B cell (primary cell): ENCODE measurements at regions not wholly inside any gene's neighbourhood (a gene's known extent, or its start where the extent isn't known, plus 50 kb on each side); places are given as distances from the start of the nearest gene placed in this dataset.

Experiments
- ATAC-seq: fragments of 200-7000 bp; cut with Tn5 transposase; one replicate; pipeline ENCODE4 v1.10.0; 2021; ENCODE audit warnings: low read depth, mild to moderate bottlenecking, moderate number of reproducible peaks, moderate library complexity
- CTCF ChIA-PET: fragments of 350-600 bp; sonication (Branson Sonifier 250); formaldehyde crosslinking; loops from one replicate; lab custom pipeline; 2021; ENCODE audit warnings: antibody characterized with exemption, inconsistent platforms; lab: Charles Lee
- POLR2A ChIA-PET: fragments of 350-600 bp; sonication (Branson Sonifier 250); formaldehyde crosslinking; loops from one replicate; lab custom pipeline; 2021; ENCODE audit warnings: antibody characterized with exemption; lab: Charles Lee
- DNase-seq: peaks from one replicate; pipeline ENCODE4 v3.0.0; 2013
- H2AFZ ChIP-seq: 2 replicates; pipeline ENCODE4 v1.6.1; 2012; ENCODE audit warnings: mild to moderate bottlenecking, low read depth, low read length; ENCODE audit not compliant: insufficient read depth, poor library complexity, severe bottlenecking
- H3K27ac ChIP-seq, 2 donors: 1 replicate in 1 of 2; 2 replicates in 1 of 2; pipeline ENCODE4 v1.5.1; 2012 to 2013; ENCODE audit warnings: low read length in 2 of 2, mild to moderate bottlenecking in 2 of 2, moderate library complexity in 1 of 2
- H3K27me3 ChIP-seq, 4 experiments: fragments of 200-600 bp in 1 of 4; sonication (generic) in 1 of 4; replicated peaks in 1 of 4; 1 replicate in 2 of 4; 2 replicates in 2 of 4; pipeline versions ENCODE4 v1.6.1 to v1.7.0; 2013 to 2016; ENCODE audit warnings: low read length in 3 of 4, mild to moderate bottlenecking in 2 of 4, mixed read lengths in 1 of 4, moderate library complexity in 1 of 4; ENCODE audit not compliant: insufficient read depth in 4 of 4, control insufficient read depth in 3 of 4; ENCODE audit errors: control extremely low read depth in 1 of 4
- H3K36me3 ChIP-seq, 2 experiments: replicated peaks in 1 of 2; 1 replicate in 1 of 2; 2 replicates in 1 of 2; pipeline versions ENCODE4 v1.6.1 to v1.7.1; 2013; ENCODE audit warnings: low read length in 1 of 2; ENCODE audit not compliant: insufficient read depth in 2 of 2, control insufficient read depth in 1 of 2; ENCODE audit errors: control extremely low read depth in 1 of 2, extremely low read depth in 1 of 2
- H3K4me1 ChIP-seq, 2 donors: fragments of 200-600 bp in 1 of 2; sonication (generic) in 1 of 2; 1 replicate in 1 of 2; 2 replicates in 1 of 2; pipeline versions ENCODE4 v1.5.1 to v1.6.1; 2013 to 2017; ENCODE audit warnings: low read length in 2 of 2; ENCODE audit not compliant: control insufficient read depth in 2 of 2, insufficient read depth in 2 of 2
- H3K4me2 ChIP-seq: replicated peaks from 2 replicates; pipeline ENCODE3; 2012; ENCODE audit warnings: mild to moderate bottlenecking, low read depth, low read length; ENCODE audit not compliant: poor library complexity, severe bottlenecking
- H3K4me3 ChIP-seq, 5 experiments: fragments of 200-600 bp in 1 of 5; sonication (generic) in 1 of 5; 1 replicate in 3 of 5; 2 replicates in 2 of 5; pipeline versions ENCODE4 v1.5.1 to v1.7.0; 2011 to 2016; ENCODE audit warnings: low read length in 4 of 5, mild to moderate bottlenecking in 4 of 5, low read depth in 2 of 5, control low read depth in 1 of 5, moderate library complexity in 1 of 5; ENCODE audit not compliant: insufficient read depth in 1 of 5; ENCODE audit errors: control extremely low read depth in 1 of 5, extremely low read depth in 1 of 5
- H3K79me2 ChIP-seq: fragments of 200-600 bp; sonication (generic); one replicate; pipeline ENCODE4 v1.6.0; 2016; ENCODE audit warnings: low read length; ENCODE audit not compliant: control insufficient read depth, insufficient read depth
- H3K9ac ChIP-seq: fragments of 200-600 bp; sonication (generic); 2 replicates; pipeline ENCODE4 v1.6.1; 2017; ENCODE audit warnings: mild to moderate bottlenecking, low read length, moderate library complexity
- H3K9me3 ChIP-seq, 3 donors: one replicate each; pipeline versions ENCODE4 v1.6.1 to v1.7.1; 2013; ENCODE audit warnings: low read length in 2 of 3; ENCODE audit not compliant: control insufficient read depth in 2 of 3, insufficient read depth in 1 of 3; ENCODE audit errors: control extremely low read depth in 1 of 3
- H4K20me1 ChIP-seq: 2 replicates; pipeline ENCODE4 v1.6.0; 2012; ENCODE audit warnings: mild to moderate bottlenecking, low read length; ENCODE audit not compliant: insufficient read depth, control insufficient read depth, poor library complexity, severe bottlenecking
- H3K27ac Mint-ChIP-seq: one replicate; pipeline ENCODE4 v1.8.0; 2021; ENCODE audit warnings: mixed read lengths
- H3K27me3 Mint-ChIP-seq: one replicate; pipeline ENCODE4 v1.8.0; 2021; ENCODE audit warnings: mixed read lengths
- H3K4me1 Mint-ChIP-seq: one replicate; pipeline ENCODE4 v1.8.0; 2021; ENCODE audit warnings: mixed read lengths
- H3K4me3 Mint-ChIP-seq: one replicate; pipeline ENCODE4 v1.8.0; 2021; ENCODE audit warnings: mixed read lengths
- H3K9me3 Mint-ChIP-seq: one replicate; pipeline ENCODE4 v1.8.0; 2022; ENCODE audit warnings: mixed read lengths; ENCODE audit not compliant: insufficient read depth
- EZH2 ChIP-seq: IDR thresholded peaks from 2 replicates; pipeline ENCODE4 v1.6.1; 2012; ENCODE audit warnings: borderline replicate concordance, low read depth, mild to moderate bottlenecking, moderate library complexity, low read length; ENCODE audit not compliant: insufficient read depth, poor library complexity, severe bottlenecking
- WGBS: methylation state at CpG from one replicate; pipeline ENCODE4 v1.1.5; 2013; ENCODE audit warnings: missing lambda C conversion rate; ENCODE audit not compliant: insufficient coverage; 5-methylcytosine and 5-hydroxymethylcytosine counted together
- intact Hi-C: fragments of 100-400 bp; cut with micrococcal nuclease; formaldehyde crosslinking; loops from one replicate; pipeline ENCODE4 v1.10.0; 2022
- TF ChIP-seq, protein P1 (sequence below): fragments of 200-600 bp; IDR thresholded peaks from one replicate; pipeline ENCODE4 v1.8.0; 2022; ENCODE audit warnings: antibody characterized with exemption, mild to moderate bottlenecking

DNA sequence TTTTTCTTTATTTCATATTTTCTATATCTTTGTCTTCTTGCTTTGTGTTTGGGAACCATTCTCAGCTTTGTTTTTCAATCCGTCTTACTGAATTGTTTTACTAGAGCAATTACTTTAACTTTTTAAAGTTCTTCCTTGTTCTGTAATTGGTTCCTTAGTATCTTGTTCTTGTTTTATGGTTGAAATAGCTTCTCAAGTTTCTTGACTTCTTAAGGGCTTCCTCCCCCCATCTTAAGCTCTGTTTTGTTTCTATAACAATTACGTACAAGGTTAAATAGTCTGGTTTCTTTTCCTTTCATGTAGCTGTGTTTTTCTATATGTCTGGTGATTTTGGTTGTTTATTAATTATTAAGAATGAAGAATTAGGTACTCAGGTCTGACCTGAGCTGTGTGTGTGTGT, 158.0 kb downstream of the SDHAF3 start:
- H3K4me3 ChIP-seq, result no peak overlapping the region
- ChIA-PET CTCF (no interaction called here), POLR2A (no interaction called here)
- TF ChIP-seq EZH2, result no peak
- TF ChIP-seq, protein P1, sequence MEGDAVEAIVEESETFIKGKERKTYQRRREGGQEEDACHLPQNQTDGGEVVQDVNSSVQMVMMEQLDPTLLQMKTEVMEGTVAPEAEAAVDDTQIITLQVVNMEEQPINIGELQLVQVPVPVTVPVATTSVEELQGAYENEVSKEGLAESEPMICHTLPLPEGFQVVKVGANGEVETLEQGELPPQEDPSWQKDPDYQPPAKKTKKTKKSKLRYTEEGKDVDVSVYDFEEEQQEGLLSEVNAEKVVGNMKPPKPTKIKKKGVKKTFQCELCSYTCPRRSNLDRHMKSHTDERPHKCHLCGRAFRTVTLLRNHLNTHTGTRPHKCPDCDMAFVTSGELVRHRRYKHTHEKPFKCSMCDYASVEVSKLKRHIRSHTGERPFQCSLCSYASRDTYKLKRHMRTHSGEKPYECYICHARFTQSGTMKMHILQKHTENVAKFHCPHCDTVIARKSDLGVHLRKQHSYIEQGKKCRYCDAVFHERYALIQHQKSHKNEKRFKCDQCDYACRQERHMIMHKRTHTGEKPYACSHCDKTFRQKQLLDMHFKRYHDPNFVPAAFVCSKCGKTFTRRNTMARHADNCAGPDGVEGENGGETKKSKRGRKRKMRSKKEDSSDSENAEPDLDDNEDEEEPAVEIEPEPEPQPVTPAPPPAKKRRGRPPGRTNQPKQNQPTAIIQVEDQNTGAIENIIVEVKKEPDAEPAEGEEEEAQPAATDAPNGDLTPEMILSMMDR, result no peak
- H3K27me3 Mint-ChIP-seq, result peaks cover 5% of the 10 kb centered on the region
- H2AFZ ChIP-seq, result no peak overlapping the region
- no peak overlapping the region for H3K27ac Mint-ChIP-seq
- H3K27ac ChIP-seq, result no peak overlapping the region
- no peak overlapping the region for H3K4me3 Mint-ChIP-seq
- H3K79me2 ChIP-seq, result no peaks in the 10 kb centered on the region
- ATAC-seq, result no peak
- H3K9me3 Mint-ChIP-seq, result no peaks in the 10 kb centered on the region
- intact Hi-C loops, result no loop called here
- H3K27me3 ChIP-seq, result no peaks in the 10 kb centered on the region
- no peaks in the 10 kb centered on the region for H4K20me1 ChIP-seq
- H3K4me1 ChIP-seq, result no peaks in the 10 kb centered on the region
- DNase-seq, result no peak
- no peak overlapping the region for H3K9ac ChIP-seq
- WGBS, result no CpG with 5 or more reads among the region's 2 CpGs
- H3K9me3 ChIP-seq, result no peaks in the 10 kb centered on the region
- no peaks in the 10 kb centered on the region for H3K36me3 ChIP-seq
- H3K4me1 Mint-ChIP-seq, result peaks cover 2% of the 10 kb centered on the region
- H3K4me2 ChIP-seq, result no peak overlapping the region

DNA sequence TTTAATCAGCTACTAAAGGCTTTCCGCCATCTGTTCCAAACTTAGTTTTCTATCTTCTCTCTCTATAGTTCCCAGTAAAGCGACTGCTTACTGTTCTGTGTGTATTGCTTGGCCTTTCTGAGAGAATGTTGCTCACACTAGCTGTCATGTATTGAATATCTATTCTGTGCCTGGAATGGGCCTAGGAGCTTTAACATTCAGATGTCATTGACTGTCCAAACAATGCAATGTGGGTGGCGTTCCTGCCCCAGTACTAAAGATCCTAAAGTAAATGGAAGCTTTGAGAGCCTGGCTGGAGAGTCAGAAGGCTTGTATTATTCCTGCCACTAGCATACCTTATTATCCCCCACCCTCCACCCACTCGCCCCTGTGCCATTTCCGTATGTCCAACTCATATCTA, 163.5 kb downstream of the SDHAF3 start:
- no peak overlapping the region for H3K4me3 ChIP-seq
- intact Hi-C loops, result no loop called here

More for the DNA sequence above, 163.5 kb downstream of the SDHAF3 start:
- 92% methylated on average over 2 of the region's 5 CpGs for WGBS
- Histone ChIP-seq H3K4me1 (no peaks in the 10 kb centered on the region), H3K4me2 (no peak overlapping the region), H3K36me3 (no peaks in the 10 kb centered on the region), H3K27me3 (no peaks in the 10 kb centered on the region), H3K27ac (no peak overlapping the region), H3K79me2 (no peaks in the 10 kb centered on the region), H3K9me3 (no peaks in the 10 kb centered on the region), H4K20me1 (no peaks in the 10 kb centered on the region), H2AFZ (no peak overlapping the region), H3K9ac (no peak overlapping the region)
- ATAC-seq (no peak), DNase-seq (no peak)
- TF ChIP-seq, protein P1, result no peak
- TF ChIP-seq EZH2, result no peak
- no peak overlapping the region for H3K27ac Mint-ChIP-seq
- ChIA-PET POLR2A (no interaction called here), CTCF (no interaction called here)
- H3K4me3 Mint-ChIP-seq, result no peak overlapping the region
- no peaks in the 10 kb centered on the region for H3K27me3 Mint-ChIP-seq
- H3K9me3 Mint-ChIP-seq, result no peaks in the 10 kb centered on the region
- no peaks in the 10 kb centered on the region for H3K4me1 Mint-ChIP-seq
